HG03280 (cell line): ENCODE measurements at regions not wholly inside any gene's neighbourhood (a gene's known extent, or its start where the extent isn't known, plus 50 kb on each side); places are given as distances from the start of the nearest gene placed in this dataset.
"Not testable (repeated sequence)": the region's sequence is repeated elsewhere in the genome, so short reads cannot be mapped to it uniquely, and the experiment has no call there.

ENCODE experiments used
- ATAC-seq: cut with Tn5 transposase; IDR thresholded peaks from one replicate; pipeline ENCODE4 v1.9.1; 2021; ENCODE audit warnings: mild to moderate bottlenecking, moderate library complexity; ENCODE audit not compliant: unreplicated experiment

DNA sequence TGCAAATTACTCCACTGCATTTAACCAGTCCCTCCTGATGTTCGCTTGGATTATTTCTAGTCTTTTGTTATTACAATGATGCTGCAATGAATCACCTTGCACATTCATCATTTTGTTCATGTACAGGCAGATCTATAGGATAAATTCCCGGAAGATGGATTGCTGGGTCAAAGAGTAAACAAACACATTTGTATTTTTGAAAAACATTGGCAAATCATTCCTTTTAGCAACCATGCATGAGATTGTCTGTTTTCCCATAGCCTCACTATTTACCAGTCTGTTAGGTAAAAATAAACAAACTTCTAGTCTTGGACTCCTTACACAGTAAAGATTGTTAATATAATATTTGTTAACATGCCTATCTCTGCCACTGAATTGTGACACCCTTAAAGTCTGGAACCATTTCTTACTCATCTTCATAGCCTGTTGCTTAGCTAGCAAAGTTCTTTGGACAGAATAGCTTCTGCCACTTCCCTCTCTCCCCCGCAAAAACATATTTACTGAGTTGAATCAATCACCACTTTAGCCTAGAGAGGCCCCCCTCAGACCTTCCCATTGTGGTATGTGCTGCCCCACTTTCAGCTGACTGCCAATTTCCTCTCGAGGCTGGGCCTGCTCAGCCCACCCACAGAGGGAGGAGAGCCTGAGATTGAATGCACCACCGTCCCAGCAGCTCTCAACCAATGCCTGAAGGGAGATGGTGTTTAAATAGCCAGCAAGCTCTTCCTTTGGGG, 108.4 kb upstream of the ATXN3L start:
- ATAC-seq, result no peak

DNA sequence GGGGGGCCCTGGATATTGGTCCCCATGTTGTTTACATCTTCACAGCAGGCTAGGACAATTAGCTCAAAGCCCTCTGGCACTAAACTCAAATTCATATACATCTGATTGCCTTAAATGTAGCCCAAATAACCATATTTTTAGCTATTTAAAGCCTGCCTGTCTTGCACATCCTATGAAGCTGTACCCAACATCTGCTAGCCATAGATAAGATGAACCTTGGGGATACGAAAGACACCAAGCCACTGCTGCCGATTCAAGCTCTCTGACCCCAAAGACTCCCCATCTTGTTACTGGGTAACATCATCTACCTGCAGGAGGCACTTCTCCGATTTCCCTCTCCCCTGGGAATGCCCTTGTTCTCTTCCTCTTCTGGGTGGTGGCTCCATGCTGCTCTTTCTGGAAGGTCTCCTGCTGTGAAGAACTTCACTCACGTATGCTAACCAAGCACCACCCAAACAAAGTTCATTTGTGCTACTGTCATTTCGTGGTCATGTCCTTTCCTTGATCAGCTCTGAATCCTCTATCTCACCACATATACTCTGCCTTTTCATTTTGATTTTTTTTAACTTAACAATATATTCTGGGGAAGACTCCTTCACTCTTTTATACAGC, 107.7 kb upstream of the ATXN3L start:
- no peak for ATAC-seq

DNA sequence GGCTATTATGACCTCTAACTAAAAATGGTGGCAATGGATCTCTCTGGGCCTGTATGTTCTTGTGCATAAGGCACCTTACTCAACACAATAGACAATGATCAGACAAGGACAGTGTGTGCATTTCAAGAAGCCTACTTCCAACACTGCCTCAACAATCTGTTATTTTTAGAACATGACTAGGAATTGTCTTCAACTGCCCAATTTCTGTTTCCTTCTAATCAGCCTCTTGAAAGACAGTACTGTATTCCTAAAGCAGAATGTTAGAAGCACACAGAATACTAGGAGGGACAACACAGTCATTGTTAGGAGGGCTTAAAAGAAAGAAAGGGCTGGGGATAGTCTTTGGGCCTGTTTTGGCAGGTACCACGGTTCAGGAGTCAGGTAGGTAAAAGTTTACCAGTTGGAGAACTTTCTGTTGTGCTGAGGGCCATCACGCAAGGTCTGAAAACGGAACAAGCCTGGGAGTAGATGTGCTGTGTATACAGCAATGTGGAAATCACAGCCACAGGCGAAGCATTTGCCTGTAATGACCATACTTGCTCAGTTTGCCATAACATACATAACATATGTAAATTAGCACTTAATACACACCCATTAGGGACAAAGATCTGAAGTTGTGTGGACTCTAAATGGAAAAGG, 100.8 kb upstream of the ATXN3L start:
- ATAC-seq, result no peak

DNA sequence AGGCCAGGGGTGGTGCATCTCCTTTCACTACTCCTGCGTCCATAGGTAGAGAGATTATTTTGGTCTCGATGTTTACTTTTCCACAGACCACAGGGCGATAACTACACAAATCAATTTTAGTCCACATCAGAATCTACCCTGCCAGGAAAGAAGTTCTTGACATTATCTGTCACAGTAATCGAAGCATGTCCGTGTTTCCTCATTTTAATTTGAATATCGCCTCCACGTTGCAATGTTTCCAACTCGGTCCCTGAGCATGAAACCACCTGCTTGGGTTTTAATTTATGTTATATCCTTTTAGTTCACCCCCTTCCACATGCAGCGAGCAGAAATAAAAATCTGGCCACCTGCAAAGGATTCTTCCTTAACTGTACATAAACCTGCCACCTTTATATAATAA, 100.1 kb upstream of the ATXN3L start:
- no peak for ATAC-seq

DNA sequence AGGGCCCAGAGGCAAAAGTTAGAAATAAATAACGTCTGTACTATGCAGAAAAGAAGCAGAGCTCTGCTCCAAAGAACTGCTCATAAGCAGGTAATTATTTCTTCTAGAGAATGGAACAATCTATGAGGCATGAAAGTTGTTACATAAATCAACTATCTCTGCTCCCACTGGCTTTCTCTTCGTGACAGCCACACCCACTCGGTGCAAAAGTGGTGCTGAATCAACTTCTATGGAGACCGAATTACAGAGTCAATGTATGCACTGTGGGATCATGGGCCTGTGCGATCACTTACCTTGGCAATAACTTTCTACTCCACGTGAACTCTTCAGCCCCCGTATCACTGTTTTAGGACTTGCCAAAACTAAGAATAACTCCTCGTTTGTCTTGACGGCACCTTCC, 99.4 kb upstream of the ATXN3L start:
- no peak for ATAC-seq

DNA sequence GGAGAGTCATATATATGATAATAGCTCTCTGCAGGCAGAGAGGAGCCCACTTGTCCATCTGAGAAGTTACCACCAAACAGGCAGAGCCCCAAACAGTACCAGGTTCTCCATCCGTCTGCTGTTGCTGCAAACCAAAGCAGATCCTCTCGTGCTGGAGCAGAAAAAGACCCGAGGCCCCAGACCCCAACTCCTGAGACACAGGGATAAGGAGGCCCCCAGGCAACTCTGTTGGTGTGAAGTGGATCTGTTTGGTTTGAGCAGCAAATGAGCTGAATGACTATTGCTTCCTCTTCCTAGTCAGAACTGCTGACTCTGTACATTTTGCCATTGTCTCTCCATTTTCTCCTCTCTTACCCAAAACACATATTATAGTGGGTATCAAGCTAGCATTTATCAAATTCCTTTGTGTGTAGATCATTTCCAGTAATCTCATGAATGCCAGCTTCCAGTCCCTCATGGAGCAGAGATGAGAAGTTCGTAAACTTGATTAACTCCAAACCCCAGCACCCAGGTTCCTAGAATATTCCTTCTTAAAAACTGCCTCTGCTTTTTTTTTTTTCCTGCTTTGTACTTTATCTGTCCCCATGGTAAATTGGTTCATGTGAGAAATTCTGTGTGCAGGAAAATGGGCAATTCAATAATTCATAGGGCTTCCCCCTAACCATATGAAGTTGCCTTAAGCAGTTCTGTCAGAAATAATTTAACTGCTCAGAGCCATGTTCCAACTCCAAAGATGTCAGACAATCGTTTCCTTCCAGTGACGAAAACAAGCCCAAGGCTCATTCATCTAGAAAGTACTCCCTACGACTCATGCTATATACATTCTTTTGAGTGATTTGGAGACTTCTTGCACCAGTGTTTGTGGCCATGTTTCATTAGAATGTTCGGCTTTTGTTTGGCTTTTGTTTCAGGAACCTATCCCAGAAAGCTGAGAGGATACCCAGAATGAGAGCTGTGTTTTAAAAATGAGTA, 98.6 kb upstream of the ATXN3L start:
- ATAC-seq, result no peak

DNA sequence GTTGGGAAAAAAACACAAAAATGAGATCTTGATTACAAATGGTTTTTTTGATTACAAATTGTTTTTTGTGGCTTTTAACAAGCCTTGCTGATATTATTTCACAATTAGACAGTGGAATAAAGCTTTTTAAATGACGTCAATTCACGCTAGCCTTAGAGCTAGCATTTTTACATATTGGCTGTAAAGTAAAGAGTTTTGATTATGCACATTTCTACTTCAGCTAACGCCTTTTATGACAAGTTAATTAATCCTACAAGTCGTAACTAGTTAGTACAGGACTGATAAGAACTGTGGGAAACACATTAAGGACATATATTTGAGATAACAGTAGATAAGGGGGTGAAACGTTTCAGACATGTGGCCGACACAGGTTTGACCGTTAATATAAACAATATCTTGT, 95.7 kb upstream of the ATXN3L start:
- no peak for ATAC-seq

DNA sequence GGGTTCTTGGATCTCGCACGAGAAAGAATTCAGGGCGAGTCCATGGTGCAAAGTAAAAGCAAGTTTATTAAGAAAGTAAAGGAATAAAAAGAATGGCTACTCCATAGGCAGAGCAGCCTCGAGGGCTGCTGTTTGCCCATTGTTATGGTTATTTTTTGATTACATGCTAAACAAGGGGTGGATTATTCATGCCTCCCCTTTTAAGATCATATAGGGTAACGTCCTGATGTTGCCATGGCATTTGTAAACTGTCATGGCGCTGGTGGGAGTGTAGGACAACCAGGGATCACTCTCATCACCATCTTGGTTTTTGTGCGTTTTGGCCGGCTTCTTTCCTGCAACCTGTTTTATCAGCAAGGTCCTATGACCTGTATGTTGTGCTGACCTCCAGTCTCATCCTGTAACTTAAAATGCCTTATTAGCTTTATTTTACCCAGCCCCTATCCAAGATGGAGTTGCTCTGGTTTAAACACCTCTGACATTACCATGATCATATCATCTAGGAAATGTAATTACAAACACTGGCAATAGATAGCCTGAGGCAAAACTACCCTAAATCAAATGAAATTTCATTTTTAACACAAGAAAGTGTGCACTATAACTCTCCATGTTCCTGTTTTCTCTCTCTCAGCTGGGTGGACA, 94.3 kb upstream of the ATXN3L start:
- no peak for ATAC-seq

DNA sequence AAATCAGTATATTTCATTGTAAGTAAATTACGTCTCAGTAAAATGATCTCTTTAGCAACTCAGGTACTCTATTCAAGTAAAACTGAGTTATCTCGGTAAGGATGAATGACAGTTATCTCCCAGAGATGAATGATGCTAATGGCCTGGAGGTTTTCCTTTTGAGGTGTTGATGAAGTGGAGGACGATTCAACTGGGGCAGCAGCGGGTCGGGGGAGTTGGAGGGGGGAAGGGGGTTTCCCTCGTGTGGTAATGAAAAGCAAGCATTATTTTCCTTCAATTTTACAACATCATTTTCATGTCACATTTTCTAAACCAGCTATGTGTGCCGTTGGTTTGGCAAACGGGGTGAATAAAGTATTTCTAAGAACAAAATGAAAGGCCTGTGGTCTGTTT, 92.4 kb upstream of the ATXN3L start:
- no peak for ATAC-seq

DNA sequence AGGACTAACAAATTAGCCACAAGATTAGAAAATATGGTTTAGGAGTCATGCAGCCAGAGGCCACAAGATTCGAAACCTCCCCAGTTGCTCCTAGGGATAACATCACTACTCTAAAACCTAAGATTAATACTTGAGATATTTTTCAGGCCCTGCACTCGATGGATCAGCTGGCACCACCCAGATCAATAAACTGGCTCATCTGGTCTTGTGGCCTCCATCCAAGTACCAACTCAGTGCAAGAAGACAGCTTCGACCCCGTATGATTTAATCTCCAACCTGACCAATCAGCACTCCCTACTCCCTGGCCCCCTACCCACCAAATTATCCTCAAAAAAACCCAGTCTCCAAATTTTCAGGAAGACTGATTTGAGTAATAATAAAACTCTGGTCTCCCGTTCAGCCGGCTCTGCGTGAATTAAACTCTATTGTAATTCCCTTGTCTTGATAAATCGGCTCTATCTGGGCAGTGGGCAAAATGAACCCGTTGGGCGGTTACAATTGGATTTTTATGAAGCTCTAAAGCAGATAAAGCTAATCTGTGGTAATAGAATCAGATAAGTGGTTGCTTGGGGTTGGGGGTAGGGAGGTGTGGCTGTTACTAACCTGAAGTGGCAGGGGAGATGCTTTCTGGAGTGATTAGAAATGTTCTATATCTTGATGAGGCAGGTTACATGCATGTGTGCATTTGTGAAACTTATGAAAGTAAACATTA, 91.8 kb upstream of the ATXN3L start:
- ATAC-seq, result no peak

DNA sequence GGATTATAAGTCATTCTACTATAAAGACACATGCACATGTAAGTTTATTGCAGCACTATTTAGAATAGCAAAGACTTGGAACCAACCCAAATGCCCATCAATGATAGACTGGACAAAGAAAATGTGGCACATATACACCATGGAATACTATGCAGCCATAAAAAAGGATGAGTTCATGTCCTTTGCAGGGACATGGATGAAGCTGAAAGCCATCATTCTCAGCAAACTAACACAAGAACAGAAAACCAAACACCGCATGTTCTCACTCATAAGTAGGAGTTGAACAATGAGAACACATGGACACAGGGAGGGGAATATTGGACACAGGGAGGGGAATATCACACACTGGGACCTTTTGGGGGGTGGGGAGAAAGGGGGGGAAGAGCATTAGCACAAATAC, 88.7 kb upstream of the ATXN3L start:
- not testable (repeated sequence) for ATAC-seq

DNA sequence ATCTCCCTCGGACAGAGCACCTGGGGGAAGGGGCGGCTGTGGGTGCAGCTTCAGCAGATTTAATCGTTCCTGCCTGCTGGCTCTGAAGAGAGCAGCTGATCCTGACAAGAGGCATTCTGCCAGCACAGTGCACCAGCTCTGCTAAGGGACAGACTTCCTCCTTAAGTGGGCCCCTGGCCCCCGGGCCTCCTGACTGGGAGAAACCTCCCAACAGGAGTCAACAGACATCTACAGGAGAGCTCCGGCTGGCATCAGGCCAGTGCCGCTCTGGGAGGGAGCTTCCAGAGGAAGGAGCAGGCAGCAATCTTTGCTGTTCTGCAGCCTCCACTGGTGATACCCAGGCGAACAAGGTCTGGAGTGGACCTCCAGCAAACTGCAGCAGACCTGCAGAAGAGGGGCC, 84.9 kb upstream of the ATXN3L start:
- not testable (repeated sequence) for ATAC-seq

DNA sequence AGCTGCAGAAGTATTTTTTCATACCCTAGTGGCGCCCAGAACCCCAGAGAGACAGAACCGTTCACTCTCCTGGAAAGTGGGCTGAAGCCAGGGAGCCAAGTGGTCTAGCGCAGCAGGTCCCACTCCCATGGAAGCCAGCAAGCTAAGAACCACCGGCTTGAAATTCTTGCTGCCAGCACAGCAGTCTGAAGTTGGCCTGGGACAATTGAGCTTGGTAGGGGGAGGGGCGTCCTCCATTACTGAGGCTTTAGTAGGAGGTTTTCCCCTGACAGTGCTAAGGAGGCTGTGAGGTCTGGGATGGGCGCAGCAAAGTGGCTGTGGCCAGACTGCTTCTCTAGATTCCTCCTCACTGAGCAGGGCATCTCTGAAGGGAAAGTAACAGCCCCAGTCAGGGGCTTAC, 84.5 kb upstream of the ATXN3L start:
- ATAC-seq, result no peak

DNA sequence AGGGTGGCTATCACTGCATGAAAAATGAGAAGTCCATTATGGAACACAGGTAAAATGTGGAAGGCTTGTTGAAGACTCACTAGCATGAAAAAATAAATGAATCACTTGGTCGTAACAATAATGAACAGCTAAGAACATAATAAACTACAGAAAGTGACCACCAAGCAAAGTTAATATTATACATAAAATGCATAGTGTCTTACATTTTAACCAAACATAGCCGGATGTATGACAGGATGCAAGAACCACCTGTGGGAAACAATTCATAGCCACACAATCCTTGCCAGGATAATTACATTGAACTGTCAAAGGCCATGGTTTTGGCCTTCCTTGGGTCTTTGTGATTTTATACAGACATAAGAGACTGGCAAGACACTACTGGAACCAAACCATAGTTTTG, 81.9 kb upstream of the ATXN3L start:
- ATAC-seq, result no peak

DNA sequence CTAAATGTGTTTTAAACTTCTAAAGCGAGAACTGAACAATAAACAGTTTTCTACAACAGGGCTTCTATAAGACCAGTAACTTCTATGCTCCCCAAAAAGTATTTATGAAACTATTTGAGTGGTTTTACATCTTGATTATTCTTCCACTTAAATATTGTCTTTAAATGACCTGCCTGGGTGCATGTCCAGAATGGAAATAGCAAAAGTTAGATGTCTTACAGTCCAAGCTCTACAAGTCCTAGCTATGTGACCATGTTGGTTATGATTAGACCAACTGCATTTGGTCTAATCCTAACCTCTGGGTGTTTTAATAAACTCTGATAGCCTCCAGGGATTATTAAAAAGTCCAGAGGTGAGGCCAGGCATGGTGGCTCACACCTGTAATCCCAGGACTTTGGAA, 79.0 kb upstream of the ATXN3L start:
- ATAC-seq, result no peak

DNA sequence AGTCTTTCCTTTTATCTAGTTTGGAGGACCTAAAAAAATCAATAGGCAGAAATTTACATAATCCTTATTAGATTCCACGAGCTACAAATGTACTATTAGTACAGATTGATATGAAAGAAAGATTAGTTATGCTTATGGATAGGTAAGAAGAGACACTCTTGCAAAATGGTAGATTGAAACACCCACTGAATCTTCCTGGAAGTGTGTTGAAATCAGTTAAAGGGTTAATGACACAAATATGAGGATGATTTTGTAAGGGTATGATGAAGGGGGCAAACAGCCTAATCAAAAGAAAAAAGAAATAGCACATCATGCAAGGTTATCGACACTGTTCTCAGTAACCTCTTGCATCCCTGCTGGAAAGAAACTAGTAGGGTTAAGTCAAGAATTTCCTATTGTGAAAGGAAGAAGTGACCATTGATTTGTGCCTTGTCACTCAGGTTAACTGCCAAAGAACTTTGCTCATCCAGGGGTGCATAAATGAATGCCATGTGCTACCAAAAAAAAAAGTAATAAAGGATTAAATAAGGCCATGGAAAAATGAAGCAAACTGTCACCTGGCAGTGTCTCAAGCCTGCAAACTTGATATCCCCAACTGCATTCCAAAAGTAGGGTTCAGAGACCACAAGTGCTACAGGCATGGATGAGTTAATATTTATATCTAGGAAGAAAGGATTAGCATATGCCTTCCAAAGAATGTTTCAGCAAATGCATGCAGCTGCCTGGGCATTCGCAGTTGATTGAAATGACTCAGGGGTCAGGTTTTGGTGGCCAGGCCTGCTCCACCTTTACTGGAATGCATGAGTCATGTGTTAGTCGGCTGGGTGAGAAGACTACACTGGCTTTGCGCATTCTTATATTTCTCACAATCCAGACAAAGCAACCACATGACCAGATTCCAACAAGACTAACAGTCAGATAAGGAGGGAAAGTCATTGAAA, 78.3 kb upstream of the ATXN3L start:
- ATAC-seq, result no peak

DNA sequence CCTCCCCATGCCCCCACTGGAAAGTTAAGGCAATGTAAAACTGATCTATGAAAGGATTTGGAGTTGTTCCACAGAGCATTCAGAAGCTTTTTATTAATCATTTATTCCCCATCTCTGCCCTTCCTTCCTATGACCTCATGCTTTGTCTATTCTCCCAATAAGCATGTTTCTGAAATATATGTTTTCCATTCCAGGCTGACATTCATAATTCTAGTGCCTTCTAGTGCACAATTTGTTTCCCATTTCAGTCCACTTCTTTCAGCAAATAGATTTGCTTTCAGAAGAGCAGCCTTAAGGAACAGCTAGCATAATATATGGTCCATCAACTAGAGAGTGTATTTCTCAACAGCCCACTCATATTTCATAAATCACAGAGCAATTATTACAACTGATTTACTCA, 77.1 kb upstream of the ATXN3L start:
- ATAC-seq, result no peak

DNA sequence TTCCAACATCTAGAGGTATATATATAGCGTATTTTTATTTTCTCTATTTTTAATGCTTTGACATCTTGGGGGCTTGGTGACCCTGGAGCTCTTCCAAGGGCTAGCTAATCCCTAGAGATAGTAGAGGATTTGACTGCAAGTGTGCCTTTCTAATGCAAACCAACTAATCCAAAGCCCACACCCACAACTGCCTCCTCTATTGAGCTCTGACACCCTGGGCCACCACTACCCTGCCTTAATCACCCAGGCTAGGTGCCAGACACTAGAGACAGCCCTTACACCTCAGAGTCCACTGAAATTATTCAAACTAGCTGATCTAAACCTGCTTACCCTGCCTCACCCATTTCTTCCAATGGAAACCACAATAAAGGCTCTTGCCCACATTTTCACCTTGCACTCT, 69.6 kb upstream of the ATXN3L start:
- no peak for ATAC-seq
